DMS 273 treated with DMSO at 0.1 percent for 48 hours (cell line): ENCODE measurements at regions not wholly inside any gene's neighbourhood (a gene's known extent, or its start where the extent isn't known, plus 50 kb on each side); places are given as distances from the start of the nearest gene placed in this dataset.

Experiments used
- DNase-seq: peaks from one replicate; lab custom pipeline; 2025; lab: John Stamatoyannopoulos, UW

DNA sequence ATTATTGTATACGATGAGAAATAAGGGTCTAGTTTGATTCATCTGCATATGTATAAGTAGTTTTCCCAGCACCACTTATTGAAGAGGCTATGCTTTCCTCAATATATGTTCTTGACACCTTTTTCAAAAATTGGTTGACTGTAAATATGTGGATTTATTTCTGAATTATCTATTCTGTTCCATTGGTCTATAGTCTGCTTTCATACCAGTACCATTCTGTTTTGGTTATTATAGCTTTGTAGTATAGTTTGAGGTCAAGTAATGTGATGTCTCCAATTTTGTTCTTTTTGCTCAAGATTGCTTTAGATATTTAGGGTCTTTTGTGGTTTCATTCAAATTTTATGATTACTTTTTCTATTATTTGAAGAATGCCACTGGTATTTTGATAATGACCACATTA is 103.8 kb upstream of the LIPC start:
- no peak for DNase-seq

DNA sequence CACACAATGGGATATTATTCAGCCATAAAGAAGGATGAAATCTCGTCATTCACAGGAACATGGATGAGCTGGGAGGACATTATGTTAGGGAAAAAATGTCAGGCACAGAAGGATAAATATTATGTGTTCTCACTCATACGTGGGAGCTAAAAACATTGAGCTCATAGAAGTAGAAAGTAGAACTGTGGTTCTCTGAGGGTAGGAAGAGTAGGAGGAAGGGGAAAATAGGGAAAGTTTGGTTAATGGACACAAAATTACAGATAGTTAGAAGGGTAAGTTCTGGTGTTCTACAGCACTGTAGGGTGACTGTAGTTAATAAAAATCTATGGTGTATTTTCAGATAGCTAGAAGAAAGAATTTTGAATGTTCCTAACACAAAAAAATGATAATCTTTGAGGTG is 102.6 kb upstream of the LIPC start:
- DNase-seq = no peak

DNA sequence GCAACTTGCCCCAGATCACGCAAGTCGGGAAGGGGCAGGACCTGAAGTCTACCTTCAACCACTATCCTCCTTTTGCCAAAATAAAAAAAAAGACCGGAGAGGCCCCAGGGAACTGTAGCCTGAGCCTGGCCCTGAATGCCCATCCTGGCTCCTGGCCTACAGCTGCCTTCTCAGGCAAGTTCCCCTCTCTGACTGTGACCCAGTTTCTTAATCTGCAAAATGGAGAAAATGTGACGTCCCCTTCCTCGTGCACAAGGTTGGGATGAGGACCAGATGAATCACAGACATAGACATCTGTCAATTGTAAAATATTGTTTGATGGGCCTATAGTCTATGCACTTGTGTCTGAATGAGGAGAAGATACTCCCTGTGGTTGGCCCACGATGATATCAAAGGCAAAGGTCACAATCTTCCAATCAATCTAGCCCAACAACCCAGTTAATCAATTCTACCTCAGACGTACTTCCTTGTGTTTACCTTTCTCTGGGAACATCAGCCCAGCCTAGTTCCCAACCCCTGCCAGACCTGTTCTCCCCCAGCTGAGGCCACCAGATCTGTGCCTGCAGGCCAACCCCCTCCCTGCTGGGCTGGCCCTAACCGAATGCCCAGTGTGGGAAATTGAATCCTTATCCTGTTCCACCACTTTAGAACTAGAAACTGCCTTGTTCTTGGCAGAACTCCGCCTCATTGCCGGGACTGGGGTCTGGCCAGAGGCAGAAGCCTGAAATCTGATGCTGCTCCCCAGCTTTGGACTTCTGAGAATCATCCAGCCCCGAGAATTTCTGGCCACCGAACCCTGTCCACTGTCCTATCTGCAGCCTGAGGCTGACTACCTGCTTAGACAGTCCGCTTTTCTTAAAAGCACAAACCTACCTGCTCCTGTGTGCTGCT is 101.8 kb upstream of the LIPC start:
- no peak for DNase-seq

DNA sequence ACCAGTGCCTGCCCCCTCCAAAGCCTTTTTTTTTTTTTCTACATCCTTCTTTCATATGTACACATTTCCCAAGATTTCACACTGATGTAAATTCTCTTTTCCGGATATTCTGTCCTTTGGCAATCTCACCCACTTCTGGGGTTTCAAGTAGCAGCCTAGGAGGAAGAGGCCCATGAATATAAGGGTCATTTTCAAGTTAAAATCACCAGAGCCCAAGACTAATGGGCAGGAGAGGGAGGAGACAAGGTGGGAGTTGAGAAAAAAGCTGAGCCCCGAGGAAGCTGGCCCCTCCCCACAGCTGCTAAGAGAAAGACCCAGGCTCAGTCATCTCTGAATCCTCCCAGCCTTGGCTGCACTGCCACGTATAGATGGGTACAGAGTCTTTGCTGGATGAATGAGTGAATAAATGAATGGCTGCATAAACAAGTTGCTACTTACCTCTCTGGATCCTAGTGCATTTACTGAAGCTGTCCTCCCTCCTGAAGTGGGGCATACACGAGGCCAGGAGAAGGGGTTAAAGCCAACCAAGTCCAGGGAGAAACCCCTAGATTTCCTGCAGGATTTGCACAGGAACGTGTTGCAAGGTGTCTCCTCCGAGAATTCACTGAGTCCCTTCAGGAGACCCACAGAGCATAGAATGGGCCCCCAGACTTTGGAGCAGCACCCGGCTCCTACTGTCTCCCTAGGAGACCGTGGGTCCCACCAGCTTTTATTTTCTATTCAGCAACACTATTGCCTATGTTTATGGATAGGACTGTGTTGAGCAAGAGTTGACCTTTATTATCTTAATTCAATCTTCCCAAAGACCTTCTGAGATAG is 100.8 kb upstream of the LIPC start:
- no peak for DNase-seq

DNA sequence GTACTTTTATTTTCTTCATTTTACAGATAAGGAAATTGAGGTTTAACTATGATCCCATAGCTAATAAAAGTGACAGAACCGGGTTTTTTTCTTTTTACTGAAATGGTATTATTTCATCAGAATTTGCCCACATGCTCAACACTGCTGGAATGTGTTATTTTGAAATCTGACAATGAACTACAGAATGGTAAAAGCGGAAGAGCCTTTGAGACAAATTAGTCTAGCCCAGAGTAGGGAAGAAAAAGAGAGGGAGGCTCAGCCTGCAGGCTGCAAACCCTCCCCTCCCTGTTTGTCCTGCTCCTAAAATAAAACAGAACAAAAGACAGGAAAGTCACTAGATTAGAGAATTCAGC is 100.3 kb upstream of the LIPC start:
- DNase-seq = no peak

DNA sequence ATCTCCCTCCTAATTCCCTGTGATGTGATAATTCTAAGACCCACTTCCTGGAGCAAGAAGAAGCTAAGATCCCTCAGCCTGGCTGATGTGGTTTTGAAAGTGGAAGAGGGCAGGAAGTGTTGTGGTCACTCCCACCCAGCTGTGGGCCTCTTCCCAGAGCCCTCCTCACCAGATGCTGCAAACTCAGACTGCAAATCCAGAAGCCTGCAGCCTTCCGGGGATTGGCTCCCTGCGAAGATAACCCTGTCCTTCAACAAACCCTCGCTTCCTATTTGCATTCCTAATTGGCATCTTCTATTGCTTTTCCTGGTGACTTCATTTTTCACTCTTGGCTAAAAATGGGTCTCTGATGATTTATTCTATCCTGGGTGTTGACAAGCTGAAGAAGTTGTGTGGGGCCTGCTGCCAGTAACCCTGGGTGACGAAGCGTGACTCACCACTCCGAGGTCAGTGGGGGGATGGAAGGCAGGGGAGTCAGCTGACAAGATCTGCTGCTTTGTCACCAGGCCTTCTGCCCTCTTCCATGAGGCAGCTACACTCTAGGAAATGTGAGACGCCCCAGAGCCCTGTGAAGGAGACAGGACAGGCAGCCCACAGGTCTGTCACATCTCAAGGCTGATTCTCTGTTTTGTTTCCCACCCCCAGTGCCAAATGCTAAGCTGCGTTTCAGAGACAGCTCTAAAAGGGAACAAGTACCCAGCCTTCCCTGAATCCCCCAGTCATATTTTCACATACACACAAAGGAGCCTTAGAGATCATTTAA is 99.7 kb upstream of the LIPC start:
- DNase-seq = peak; percentile 92

DNA sequence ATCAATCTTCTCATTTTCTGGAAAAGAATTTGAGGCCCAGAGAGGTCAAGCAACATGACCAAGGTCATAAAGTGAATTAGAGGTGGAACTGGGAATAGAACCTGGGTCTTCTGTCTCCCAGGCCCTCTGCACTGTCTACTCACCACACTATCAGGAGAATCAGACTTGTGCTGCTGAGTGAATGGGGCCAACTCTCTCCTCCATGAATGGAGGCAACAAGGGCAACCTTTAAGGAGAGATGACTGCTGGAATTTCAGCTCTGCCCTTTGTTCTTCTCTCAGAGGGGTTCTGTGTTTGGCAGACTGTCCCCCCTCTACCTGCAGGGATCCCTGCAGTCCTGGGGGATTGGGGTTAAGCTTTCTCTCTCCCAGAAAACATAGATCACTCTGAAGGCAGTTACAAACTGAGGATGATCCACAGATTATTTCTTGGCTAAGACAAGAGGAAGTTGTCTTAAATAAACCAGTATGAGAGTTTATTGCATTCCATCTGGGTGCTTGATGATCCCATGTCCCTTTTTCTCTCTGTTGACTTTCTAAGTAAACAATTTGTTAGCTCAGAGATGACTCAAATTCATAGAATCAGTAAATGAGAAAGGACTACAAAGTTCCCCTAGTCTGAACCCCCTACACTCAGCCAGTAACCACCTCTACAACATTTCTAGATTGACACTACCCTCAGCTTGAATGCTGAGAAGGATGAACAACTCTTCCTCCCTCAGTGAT is 99.0 kb upstream of the LIPC start:
- DNase-seq = no peak

DNA sequence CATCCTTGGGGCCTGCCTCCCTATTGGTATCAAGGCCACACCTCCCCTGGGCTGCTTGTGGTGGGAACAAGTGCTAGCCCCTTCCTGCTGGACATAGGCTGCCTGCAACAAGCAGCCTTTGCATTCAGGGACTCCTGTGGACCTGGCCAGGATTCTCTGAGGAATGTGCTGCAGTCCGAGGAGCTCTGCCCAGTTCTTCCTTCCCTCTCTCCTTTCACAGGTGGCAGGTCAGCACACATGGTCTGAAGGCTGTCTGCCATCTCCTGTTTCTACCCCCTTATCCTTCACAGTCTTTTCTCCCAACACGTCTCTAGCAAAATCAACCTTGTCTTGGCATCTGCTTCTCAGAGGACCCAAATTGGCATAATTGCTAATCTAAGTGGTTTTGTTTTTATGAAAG is 97.0 kb upstream of the LIPC start:
- no peak for DNase-seq

DNA sequence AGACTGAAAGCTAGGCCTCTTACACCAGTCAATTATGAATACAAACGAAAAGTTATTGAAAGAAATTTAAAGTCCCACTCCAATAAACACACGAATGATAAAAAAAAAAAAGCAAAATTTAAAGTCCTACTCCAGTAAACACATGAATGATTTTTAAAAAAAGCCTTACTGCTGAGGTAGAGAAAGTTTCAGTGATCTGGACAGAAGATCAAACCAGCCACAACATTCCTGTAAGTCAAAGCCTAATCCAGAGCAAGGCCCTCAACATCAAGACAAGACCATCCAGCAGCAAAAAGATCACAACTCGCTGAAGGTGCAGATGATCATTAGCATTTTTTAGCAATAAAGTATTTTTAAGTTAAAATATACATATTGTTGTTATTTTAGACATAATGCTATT is 95.6 kb upstream of the LIPC start:
- no peak for DNase-seq

DNA sequence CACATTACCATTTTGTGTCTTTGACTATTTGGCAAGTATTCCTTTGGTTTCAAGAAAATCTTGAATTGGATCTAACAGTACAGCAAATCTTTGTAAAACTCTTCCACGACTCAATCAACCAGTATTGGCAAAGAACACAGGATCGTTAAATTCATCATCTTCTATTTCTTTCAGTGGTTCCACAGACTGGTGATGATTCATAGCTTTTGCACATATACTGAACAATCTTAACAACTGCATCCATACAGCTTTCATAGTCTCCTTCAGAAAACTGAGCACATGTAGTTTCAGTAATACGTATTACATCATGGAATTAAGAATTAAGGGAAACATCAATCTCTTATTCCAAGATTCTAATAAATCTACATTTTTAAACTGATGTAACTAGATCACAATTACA is 91.6 kb upstream of the LIPC start:
- DNase-seq = no peak

DNA sequence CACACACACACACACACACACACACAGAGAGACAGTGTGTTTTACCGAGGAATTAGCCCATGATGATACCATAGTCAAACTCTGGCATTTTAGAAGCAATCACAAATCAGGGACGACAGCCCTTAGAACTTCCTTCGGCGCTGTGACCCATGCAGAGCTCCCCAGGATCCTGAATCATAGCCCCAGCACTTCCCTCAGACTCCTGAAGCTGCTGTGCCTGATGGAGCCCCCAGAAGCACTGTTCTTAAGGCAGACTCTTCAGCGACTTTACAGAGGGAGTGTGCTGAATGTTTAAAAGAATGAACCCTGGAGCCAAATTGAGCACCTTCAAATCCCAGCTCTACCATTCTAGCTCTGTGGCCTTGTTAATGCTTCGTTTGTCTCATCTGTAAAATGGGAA is 89.3 kb upstream of the LIPC start:
- no peak for DNase-seq

DNA sequence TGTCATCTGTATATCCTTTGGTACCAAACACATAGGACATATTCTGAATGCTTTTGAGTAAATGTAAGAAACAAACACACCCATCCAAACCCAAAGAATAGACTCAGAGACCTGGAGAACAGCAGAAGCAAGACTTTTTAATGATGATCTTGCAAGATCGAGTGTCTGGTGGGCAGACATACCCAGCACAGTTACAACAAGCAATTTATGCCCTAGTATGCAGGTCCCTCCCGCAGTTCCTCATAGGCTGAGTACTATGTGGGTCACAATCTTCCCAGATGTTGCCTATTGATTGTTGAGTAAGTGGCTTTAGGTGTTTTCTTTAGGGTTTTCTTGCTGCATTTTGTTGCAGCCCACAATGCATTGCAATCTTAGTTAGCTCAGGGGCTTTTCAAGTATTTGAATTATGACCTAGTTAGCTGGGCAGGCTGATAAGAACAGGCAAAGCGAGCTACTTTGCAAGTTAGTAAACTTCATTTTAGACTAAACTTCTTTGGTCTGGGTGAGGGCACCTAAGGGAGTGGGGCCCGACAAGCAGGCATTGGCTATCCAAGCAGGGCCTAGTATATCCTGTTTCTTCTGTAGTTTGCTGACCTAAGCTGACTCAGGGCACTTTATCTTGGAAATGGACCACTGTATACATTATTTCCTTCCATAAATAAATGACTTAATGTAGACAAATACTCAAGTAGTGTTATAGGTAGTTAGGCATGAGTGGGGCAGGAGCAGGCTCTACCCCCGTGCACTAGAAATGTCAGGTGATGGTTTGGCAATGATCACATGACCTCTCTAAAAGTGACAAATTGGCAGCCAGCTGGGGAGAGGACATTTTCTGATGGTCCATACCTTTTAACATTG is 87.3 kb upstream of the LIPC start:
- DNase-seq = no peak

DNA sequence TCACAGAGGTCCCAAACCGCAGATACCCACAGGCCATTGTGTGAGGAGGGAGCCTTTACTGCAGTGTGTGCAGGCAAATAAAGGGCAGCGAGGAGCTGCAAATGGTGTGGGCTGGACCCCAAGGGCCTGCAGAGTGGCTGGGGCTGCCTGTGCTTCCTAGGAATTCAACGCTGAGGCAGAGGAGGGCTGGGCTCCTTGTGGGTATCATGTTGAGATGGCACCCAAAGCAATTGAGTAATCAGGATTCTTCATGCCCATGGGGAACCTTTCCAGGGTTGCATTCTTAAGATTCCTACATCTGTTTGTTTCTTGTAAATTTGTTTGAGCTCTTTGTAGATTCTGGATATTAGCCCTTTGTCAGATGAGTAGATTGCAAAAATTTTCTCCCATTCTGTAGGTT is 85.4 kb upstream of the LIPC start:
- no peak for DNase-seq

DNA sequence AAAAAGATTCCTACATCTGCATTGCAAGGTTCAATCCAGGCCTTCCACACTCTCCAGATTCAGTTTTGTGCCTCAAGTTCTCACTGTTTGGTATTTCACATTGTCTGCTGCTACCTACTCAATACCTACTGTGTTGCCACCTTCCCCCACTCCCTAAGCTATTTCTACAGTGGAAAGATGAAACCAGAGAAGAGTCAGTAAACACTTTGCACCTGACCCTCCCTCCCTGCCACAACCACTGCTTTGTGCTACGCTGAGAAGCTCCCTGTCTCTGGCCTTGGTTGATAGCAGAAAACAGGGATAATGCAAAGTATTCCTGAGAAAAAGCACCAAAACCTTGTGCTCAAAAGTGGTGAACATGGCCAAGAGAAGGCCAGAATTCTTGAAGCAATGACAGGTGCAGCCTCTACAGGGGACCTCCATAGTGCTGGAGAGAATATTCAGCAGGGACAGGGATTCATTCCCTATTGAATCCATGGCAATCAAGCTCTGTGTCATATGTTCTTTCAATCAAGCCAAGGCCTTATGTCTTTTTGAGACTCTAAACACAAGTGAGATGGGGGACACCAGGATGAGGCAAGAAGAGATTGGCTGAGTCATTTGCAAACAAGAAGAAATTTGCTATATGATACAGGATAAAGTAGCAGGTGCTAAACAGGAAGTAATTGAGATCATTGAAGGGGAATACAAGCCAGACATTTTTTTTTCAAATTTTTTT is 83.5 kb upstream of the LIPC start:
- DNase-seq = no peak

DNA sequence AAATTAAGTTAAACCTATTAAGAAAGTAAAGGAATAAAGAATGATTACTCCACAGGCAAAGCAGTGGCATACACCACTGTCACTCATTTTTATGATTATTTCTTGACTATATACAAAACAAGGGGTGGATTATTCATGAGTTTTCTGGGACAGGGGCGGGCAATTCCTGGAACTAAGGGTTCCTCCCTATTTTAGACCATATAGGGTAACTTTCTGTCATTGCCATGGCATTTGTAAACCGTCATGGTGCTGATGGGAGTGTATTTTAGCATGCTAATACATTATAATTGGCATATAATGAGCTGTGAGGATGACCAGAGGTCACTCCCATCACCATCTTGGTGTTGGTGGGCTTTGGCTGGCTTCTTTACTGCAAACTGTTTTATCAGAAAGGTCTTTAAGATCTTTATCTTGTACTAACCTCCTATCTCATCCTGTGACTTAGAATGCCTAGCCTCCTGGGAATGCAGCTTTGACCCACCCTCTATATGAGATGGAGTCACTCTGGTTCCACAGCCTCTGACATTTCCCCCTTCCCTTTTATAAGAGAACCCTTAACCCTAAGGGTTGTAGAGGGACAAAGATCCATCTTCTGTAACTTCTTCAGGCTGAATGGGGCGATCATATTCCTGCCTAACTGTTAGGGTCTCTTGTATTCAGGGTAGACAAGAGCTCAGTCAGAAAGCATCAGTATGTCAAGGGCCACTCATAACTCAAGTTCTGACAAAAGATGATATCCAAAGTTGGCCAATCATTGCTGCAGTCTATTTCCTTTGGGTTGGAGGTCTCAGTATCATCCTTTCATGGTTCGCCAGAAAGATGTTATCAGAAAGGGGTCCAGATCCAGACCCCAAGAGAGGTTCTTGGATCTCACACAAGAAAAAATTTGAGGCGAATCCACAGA is 79.5 kb upstream of the LIPC start:
- DNase-seq = no peak

DNA sequence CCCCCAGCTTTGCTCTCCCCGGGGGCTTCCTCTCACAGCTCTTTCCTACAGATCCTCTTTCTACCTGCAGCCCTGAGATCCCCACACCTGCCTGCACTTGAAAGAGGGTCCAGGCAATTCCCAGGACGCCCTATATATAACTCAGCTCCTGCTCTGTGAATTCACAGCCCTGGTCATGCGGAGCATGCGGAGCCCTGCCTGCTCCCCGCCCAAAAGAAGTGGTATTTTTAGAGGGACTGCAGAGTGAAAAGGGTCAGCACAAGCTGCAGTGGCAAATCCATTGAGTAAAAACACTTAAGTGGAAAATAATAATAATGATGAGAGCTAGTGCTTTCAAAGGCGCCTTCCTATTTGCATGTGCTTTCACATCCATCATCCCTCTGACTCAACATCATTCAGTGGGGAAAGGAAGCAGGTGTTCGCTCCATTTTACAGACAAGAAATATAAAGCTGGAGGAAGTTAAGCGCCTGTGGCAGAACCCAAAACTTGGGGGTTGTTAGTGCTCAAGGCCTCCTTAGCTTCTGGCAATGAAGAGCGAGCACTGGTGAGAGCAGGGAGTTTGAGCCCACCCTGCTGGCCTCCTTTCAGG is 76.3 kb upstream of the LIPC start:
- no peak for DNase-seq

DNA sequence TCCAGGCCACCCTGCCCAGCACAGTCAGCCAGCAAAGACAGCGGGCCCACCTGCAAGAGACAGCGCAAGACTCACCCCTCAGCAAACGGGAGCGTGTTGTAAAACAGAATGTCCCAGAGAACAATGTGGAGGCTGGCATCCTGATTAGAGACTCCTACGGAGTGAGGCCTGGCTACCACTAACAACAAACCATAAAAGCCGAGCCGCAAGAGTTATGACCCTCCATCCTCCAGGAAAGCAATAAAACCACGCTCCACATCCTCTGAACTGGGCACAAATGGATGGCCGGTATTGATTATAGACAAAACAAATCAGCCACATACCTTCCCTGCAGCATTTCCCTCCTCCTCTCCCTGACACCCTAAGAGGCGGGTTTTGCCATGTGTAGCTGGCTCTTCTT is 75.8 kb upstream of the LIPC start:
- DNase-seq = no peak

DNA sequence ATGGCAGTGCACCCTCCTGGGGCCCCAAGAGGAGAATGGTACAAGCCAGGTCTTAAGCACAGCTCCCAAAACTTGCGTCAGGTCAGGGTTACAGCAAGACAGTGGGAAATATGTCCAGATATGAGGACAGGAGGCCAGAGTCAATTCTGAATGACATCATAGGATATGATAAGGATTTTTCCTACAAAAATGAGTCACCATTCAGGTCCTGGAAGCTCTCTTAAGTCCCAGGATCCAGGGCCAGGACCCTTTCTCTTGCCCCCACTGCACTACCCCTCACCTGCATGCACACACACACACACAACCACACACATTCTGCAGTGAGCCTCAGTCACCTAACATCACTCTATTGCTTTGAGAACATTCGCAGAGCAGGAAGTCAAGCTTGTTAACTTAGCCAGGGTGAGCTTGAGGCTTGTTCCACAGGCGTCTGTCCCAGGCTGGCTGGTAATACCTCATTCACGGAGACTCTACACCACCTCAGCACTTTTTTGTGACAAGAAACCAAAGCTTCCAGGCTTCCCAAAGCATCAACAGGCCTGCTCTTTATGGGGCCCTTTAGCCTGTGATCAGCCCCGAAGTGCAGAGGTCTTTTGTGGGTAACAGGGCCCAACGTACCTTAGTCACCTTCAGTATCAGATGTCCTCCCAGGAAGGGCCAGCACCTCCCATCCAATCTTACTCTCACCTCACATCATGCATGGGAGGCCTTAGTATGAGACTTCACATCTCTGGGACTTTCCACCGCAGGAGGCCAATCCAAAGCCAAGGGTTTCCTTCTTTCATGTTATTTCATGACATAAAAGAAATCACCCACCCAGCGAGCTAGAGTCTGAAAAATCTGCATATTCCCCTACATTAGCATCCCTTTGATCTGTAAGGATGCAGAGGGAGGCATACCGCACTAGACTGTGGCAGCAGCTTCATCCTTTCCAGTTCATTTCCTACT is 74.0 kb upstream of the LIPC start:
- no peak for DNase-seq
